Activated CD8-positive, alpha-beta T cell treated with anti-CD3 and anti-CD28 coated beads for 36 hours (primary cell): ENCODE measurements at regions not wholly inside any gene's neighbourhood (a gene's known extent, or its start where the extent isn't known, plus 50 kb on each side); places are given as distances from the start of the nearest gene placed in this dataset.

ENCODE experiments used
- ATAC-seq: fragments of 200-7000 bp; cut with Tn5 transposase; one replicate; pipeline ENCODE4 v1.10.0; 2021; ENCODE audit warnings: mild to moderate bottlenecking, moderate library complexity
- CTCF ChIA-PET: fragments of 350-600 bp; sonication (Branson Sonifier 250); formaldehyde crosslinking; loops from one replicate; lab custom pipeline; 2021; ENCODE audit warnings: antibody characterized with exemption; lab: Charles Lee
- POLR2A ChIA-PET: fragments of 350-600 bp; sonication (Branson Sonifier 250); formaldehyde crosslinking; loops from one replicate; lab custom pipeline; 2021; ENCODE audit warnings: antibody characterized with exemption; lab: Charles Lee
- DNase-seq: peaks from one replicate; pipeline ENCODE4 v3.0.0-alpha.2; 2020
- H3K27ac Mint-ChIP-seq: one replicate; pipeline ENCODE4 v1.8.0; 2021; ENCODE audit warnings: mild to moderate bottlenecking, mixed read lengths
- H3K27me3 Mint-ChIP-seq: one replicate; pipeline ENCODE4 v1.8.0; 2021; ENCODE audit warnings: mixed read lengths
- H3K36me3 Mint-ChIP-seq: one replicate; pipeline ENCODE4 v1.8.0; 2021; ENCODE audit warnings: low read depth, mixed read lengths
- H3K4me1 Mint-ChIP-seq: one replicate; pipeline ENCODE4 v1.8.0; 2021; ENCODE audit warnings: low read depth, mixed read lengths
- H3K4me3 Mint-ChIP-seq: one replicate; pipeline ENCODE4 v1.8.0; 2021; ENCODE audit warnings: mild to moderate bottlenecking, moderate library complexity, mixed read lengths
- H3K9me3 Mint-ChIP-seq: one replicate; pipeline ENCODE4 v1.8.0; 2021; ENCODE audit warnings: mixed read lengths
- CTCF ChIP-seq: fragments of 200-600 bp; IDR thresholded peaks from one replicate; pipeline ENCODE4 v1.8.0; 2022; ENCODE audit warnings: antibody characterized with exemption, mild to moderate bottlenecking
- intact Hi-C: fragments of 100-400 bp; cut with micrococcal nuclease; formaldehyde crosslinking; loops from one replicate; pipeline ENCODE4 v1.10.0; 2022

- no peak overlapping the region for H3K4me3 Mint-ChIP-seq
- no peaks in the 10 kb centered on the region for H3K4me1 Mint-ChIP-seq
- H3K9me3 Mint-ChIP-seq, result no peaks in the 10 kb centered on the region
- DNase-seq (no peak), ATAC-seq (no peak)
- intact Hi-C loops, result no loop called here
- H3K27ac Mint-ChIP-seq, result no peak overlapping the region
- TF ChIP-seq CTCF, result no peak
- ChIA-PET CTCF (no interaction called here), POLR2A (no interaction called here)
- no peaks in the 10 kb centered on the region for H3K36me3 Mint-ChIP-seq
- H3K27me3 Mint-ChIP-seq, result peaks cover 11% of the 10 kb centered on the region
Measured at GRCh38 chr7:1286946-1287645, 54.4 kb downstream of the UNCX start.

- intact Hi-C loops, result no loop called here
- H3K27me3 Mint-ChIP-seq, result peaks cover 12% of the 10 kb centered on the region
- ChIA-PET CTCF (no interaction called here), POLR2A (no interaction called here)
- no peak overlapping the region for H3K4me3 Mint-ChIP-seq
- ATAC-seq (no peak), DNase-seq (no peak)
- no peaks in the 10 kb centered on the region for H3K9me3 Mint-ChIP-seq
- no peaks in the 10 kb centered on the region for H3K36me3 Mint-ChIP-seq
- no peak for TF ChIP-seq CTCF
- no peaks in the 10 kb centered on the region for H3K4me1 Mint-ChIP-seq
- no peak overlapping the region for H3K27ac Mint-ChIP-seq
Measured at GRCh38 chr7:1287752-1288201, 55.1 kb downstream of the UNCX start.

GRCh38 chr7:1288390-1288995 is 55.8 kb downstream of the UNCX start:
- intact Hi-C loops, result no loop called here
- CTCF ChIA-PET, result no interaction called here

GRCh38 chr7:1288996-1289551 is 56.4 kb downstream of the UNCX start:
- no peak for ATAC-seq
- no peak for TF ChIP-seq CTCF
- POLR2A ChIA-PET, result no interaction called here
- Mint-ChIP-seq H3K36me3 (no peaks in the 10 kb centered on the region), H3K27me3 (peaks cover 13% of the 10 kb centered on the region), H3K27ac (no peak overlapping the region), H3K4me3 (no peak overlapping the region), H3K4me1 (no peaks in the 10 kb centered on the region), H3K9me3 (no peaks in the 10 kb centered on the region)
- intact Hi-C loops, result no loop called here
- CTCF ChIA-PET, result no interaction called here
- no peak for DNase-seq

More at GRCh38 chr7:1288390-1288995, 55.8 kb downstream of the UNCX start:
- POLR2A ChIA-PET, result no interaction called here
- DNase-seq (no peak), ATAC-seq (no peak)
- no peaks in the 10 kb centered on the region for H3K36me3 Mint-ChIP-seq
- no peak overlapping the region for H3K27ac Mint-ChIP-seq
- H3K27me3 Mint-ChIP-seq, result peaks cover 13% of the 10 kb centered on the region
- no peaks in the 10 kb centered on the region for H3K9me3 Mint-ChIP-seq
- TF ChIP-seq CTCF, result no peak
- H3K4me3 Mint-ChIP-seq, result no peak overlapping the region
- no peaks in the 10 kb centered on the region for H3K4me1 Mint-ChIP-seq

- Mint-ChIP-seq H3K27me3 (peaks cover 13% of the 10 kb centered on the region), H3K9me3 (no peaks in the 10 kb centered on the region), H3K4me1 (no peaks in the 10 kb centered on the region), H3K36me3 (no peaks in the 10 kb centered on the region), H3K27ac (no peak overlapping the region), H3K4me3 (peak overlapping the region; percentile 3)
- ChIA-PET CTCF (interaction anchor here (1.8 kb wide), 1 partner anchor 97 kb away, joined by 4 read pairs; no protein-coding TSS in a partner anchor), POLR2A (no interaction called here)
- intact Hi-C loops, result no loop called here
- ATAC-seq (no peak), DNase-seq (no peak)
- TF ChIP-seq CTCF, result no peak
Measured at GRCh38 chr7:1289666-1290025, 57.0 kb downstream of the UNCX start.
